ENCODE measurements at regions not wholly inside any gene's neighbourhood (a gene's known extent, or its start where the extent isn't known, plus 50 kb on each side); places are given as distances from the start of the nearest gene placed in this dataset.

DNA sequence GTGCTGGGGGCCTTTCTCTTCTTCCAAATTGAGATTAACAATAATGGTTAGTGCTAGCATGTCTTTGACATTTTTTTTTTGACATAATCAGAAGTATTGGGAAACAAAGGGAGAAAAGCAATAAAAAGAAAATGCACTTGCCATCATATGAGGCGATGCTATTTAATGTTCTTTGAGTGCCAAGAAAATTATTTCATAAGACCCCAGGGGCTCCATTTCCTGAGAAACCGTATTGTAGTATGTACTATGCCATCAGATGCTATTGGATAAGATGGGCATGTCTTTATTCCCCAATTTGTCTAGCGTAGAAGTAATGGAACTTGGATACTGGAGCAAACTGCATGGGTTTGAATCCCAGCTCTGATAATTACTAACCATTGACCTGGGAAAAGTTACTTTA, 408.9 kb downstream of the ADRA2A start:
- Histone ChIP-seq H3K27ac (replicated peaks) (no peak overlapping the region), H3K27me3 (ENCODE audit: low read depth) (no peaks in the 10 kb centered on the region), H3K9me3 (replicated peaks) (peaks cover 29% of the 10 kb centered on the region), H3K4me1 (no peaks in the 10 kb centered on the region), H3K4me3 (no peak overlapping the region), H3K36me3 (no peaks in the 10 kb centered on the region)
- intact Hi-C loops (cut with micrococcal nuclease) = no loop called here
- TF ChIP-seq, protein P1, sequence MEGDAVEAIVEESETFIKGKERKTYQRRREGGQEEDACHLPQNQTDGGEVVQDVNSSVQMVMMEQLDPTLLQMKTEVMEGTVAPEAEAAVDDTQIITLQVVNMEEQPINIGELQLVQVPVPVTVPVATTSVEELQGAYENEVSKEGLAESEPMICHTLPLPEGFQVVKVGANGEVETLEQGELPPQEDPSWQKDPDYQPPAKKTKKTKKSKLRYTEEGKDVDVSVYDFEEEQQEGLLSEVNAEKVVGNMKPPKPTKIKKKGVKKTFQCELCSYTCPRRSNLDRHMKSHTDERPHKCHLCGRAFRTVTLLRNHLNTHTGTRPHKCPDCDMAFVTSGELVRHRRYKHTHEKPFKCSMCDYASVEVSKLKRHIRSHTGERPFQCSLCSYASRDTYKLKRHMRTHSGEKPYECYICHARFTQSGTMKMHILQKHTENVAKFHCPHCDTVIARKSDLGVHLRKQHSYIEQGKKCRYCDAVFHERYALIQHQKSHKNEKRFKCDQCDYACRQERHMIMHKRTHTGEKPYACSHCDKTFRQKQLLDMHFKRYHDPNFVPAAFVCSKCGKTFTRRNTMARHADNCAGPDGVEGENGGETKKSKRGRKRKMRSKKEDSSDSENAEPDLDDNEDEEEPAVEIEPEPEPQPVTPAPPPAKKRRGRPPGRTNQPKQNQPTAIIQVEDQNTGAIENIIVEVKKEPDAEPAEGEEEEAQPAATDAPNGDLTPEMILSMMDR (IDR thresholded peaks at IDR 0.05; ENCODE audit: borderline replicate concordance) = no peak
- no peak for DNase-seq

DNA sequence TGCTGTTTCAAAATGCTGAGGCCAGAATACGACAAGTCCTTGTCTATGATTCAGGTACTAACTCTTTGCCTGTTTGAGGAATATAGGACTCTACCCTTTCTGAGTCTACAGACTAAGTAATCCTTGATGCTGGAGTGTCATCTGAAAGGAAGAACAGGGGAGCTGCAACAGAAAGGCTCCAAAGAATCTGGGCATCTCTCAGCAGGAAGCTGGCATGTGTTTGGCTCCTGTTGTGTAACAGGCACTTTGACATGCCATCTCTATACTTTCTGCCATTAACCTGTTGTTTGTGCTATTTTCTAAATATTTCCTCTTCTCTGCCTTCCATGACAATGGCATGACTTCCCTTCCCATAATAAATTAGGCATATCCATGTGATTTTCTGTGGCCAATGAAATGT, 409.5 kb downstream of the ADRA2A start:
- no peaks in the 10 kb centered on the region for H3K27me3 ChIP-seq (ENCODE audit: low read depth)
- H3K36me3 ChIP-seq = no peaks in the 10 kb centered on the region
- intact Hi-C loops (cut with micrococcal nuclease) = no loop called here
- TF ChIP-seq, protein P1 (IDR thresholded peaks at IDR 0.05; ENCODE audit: borderline replicate concordance) = no peak
- no peak for DNase-seq
- H3K27ac ChIP-seq (replicated peaks) = no peak overlapping the region
- peaks cover 35% of the 10 kb centered on the region for H3K9me3 ChIP-seq (replicated peaks)
- H3K4me1 ChIP-seq = no peaks in the 10 kb centered on the region
- H3K4me3 ChIP-seq = no peak overlapping the region

DNA sequence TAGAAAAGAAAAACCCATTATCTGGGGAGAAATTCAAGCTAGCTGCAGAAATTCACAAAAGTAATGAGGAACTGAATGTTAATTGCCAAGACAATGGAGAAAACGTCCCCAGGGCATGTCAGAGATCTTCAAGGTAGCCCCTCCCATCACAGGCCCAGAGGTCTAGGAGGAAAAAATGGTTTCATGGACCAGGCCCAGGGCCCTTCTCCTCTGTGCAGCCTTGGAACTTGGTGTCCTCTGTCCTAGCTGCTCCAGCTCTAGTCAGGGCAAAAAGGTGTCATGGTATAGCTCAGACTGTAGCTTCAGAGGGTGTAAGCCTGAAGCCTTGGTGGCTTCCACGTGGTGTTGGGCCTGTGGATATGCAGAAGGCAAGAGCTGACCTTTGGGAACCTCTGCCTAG, 411.8 kb downstream of the ADRA2A start:
- H3K36me3 ChIP-seq = no peaks in the 10 kb centered on the region
- no peaks in the 10 kb centered on the region for H3K4me1 ChIP-seq
- no peak overlapping the region for H3K4me3 ChIP-seq
- no peak overlapping the region for H3K27ac ChIP-seq (replicated peaks)
- peaks cover 56% of the 10 kb centered on the region for H3K9me3 ChIP-seq (replicated peaks)
- TF ChIP-seq, protein P1 (IDR thresholded peaks at IDR 0.05; ENCODE audit: borderline replicate concordance) = no peak
- no peak for DNase-seq
- intact Hi-C loops (cut with micrococcal nuclease) = no loop called here
- H3K27me3 ChIP-seq (ENCODE audit: low read depth) = no peaks in the 10 kb centered on the region

DNA sequence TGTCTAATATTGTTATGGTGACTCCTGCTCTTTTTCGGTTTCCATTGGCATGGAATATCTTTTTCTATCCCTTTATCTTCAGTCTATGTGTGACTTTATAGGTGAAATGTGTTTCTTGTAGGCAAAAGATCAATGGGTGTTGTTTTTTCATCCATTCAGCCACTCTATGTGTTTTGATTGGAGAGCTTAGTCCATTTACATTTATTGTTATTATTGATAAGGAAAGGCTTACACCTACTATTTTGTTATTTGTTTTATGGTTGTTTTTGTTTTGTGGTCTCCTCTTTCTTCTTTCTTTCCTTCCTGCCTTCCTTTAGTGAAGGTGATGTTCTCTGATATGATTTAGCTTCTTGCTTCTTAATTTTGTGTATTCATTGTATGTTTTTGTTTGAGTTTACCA, 414.3 kb downstream of the ADRA2A start:
- DNase-seq = no peak
- Histone ChIP-seq H3K27me3 (ENCODE audit: low read depth) (no peaks in the 10 kb centered on the region), H3K4me1 (peaks cover 5% of the 10 kb centered on the region), H3K9me3 (replicated peaks) (peaks cover 56% of the 10 kb centered on the region), H3K27ac (replicated peaks) (no peak overlapping the region), H3K4me3 (no peak overlapping the region), H3K36me3 (no peaks in the 10 kb centered on the region)
- intact Hi-C loops (cut with micrococcal nuclease) = no loop called here
- TF ChIP-seq, protein P1 (IDR thresholded peaks at IDR 0.05; ENCODE audit: borderline replicate concordance) = no peak

DNA sequence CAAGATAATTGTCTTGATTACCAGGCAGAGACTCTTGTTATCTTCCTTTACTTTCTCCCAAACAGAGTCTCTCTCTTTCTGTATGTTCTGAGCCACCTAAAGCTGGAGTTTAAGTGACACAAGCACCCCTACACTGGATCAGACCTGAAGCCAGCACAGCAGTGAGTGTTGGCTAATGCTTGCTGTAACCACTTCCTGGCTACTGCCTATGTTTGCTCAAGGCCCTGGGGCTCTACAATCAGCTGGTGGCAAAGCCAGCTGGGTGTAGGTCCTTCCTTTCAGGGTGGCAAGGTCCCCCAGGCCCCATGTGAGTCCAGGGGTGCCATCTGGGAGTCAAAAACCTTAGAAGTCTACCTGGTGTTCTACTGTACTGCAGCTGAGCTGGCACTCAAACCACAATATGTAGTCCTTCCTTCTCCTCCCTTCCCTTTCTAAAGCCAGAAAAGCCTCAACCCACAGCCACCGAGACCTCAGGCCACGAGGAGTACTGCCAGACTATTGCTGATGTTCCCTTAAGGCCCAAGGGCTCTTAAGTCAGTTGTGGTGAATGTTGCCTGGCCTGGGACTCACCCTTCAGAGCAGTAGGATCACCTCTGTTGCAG, 416.3 kb downstream of the ADRA2A start:
- TF ChIP-seq, protein P1 (IDR thresholded peaks at IDR 0.05; ENCODE audit: borderline replicate concordance) = no peak
- peaks cover 5% of the 10 kb centered on the region for H3K4me1 ChIP-seq
- H3K27ac ChIP-seq (replicated peaks) = no peak overlapping the region
- H3K27me3 ChIP-seq (ENCODE audit: low read depth) = peaks cover 5% of the 10 kb centered on the region
- peaks cover 53% of the 10 kb centered on the region for H3K9me3 ChIP-seq (replicated peaks)
- intact Hi-C loops (cut with micrococcal nuclease) = no loop called here
- no peaks in the 10 kb centered on the region for H3K36me3 ChIP-seq
- DNase-seq = no peak
- no peak overlapping the region for H3K4me3 ChIP-seq
